IgD-negative memory B cell (primary cell): ENCODE measurements at regions not wholly inside any gene's neighbourhood (a gene's known extent, or its start where the extent isn't known, plus 50 kb on each side); places are given as distances from the start of the nearest gene placed in this dataset.
A peak's percentile ranks its signal among the peaks of the same experiment; 100 is the strongest.

Source experiments
- H3K27ac Mint-ChIP-seq, 3 donors: one replicate each; pipeline ENCODE4 v1.8.0; 2020 to 2022; ENCODE audit warnings: mild to moderate bottlenecking in 3 of 3, mixed read lengths in 3 of 3, moderate library complexity in 1 of 3
- H3K27me3 Mint-ChIP-seq: one replicate; pipeline ENCODE4 v1.8.0; 2021; ENCODE audit warnings: mixed read lengths
- H3K36me3 Mint-ChIP-seq: one replicate; pipeline ENCODE4 v1.8.0; 2020; ENCODE audit warnings: mild to moderate bottlenecking, mixed read lengths
- H3K4me1 Mint-ChIP-seq, 3 donors: one replicate each; pipeline ENCODE4 v1.8.0; 2020 to 2022; ENCODE audit warnings: mixed read lengths in 3 of 3, mild to moderate bottlenecking in 1 of 3
- H3K4me3 Mint-ChIP-seq, 4 donors: one replicate each; pipeline ENCODE4 v1.8.0; 2020 to 2022; ENCODE audit warnings: mild to moderate bottlenecking in 4 of 4, mixed read lengths in 4 of 4, moderate library complexity in 3 of 4
- H3K9me3 Mint-ChIP-seq, 3 donors: one replicate each; pipeline ENCODE4 v1.8.0; 2020 to 2021; ENCODE audit warnings: mixed read lengths in 3 of 3, mild to moderate bottlenecking in 1 of 3

- Mint-ChIP-seq H3K36me3 (no peaks in the 10 kb centered on the region), H3K27ac (no peak overlapping the region), H3K27me3 (peaks cover 8% of the 10 kb centered on the region), H3K4me3 (peak overlapping the region in 1 of 4 donors; percentile 25), H3K9me3 (peaks cover 0 to 3% (median 0%) of the 10 kb centered on the region in 3 donors), H3K4me1 (peaks cover 0 to 3% (median 0%) of the 10 kb centered on the region in 3 donors)
Observed at GRCh38 chr2:121094845-121095244, 190.2 kb downstream of the TFCP2L1 start.

- Mint-ChIP-seq H3K4me3 (no peak overlapping the region), H3K4me1 (peaks cover 0 to 3% (median 0%) of the 10 kb centered on the region in 3 donors), H3K27me3 (peaks cover 8% of the 10 kb centered on the region), H3K27ac (no peak overlapping the region), H3K9me3 (peaks cover 0 to 3% (median 0%) of the 10 kb centered on the region in 3 donors), H3K36me3 (no peaks in the 10 kb centered on the region)
Observed at GRCh38 chr2:121095257-121096080, 189.5 kb downstream of the TFCP2L1 start.

- no peak overlapping the region for H3K4me3 Mint-ChIP-seq
- H3K36me3 Mint-ChIP-seq: no peaks in the 10 kb centered on the region
- H3K27me3 Mint-ChIP-seq: peaks cover 11% of the 10 kb centered on the region
- H3K9me3 Mint-ChIP-seq: peaks cover 0 to 3% (median 0%) of the 10 kb centered on the region in 3 donors
- no peak overlapping the region for H3K27ac Mint-ChIP-seq
- peaks cover 0 to 3% (median 0%) of the 10 kb centered on the region in 3 donors for H3K4me1 Mint-ChIP-seq
Observed at GRCh38 chr2:121096611-121097010, 188.4 kb downstream of the TFCP2L1 start.

- peaks cover 0 to 3% (median 0%) of the 10 kb centered on the region in 3 donors for H3K9me3 Mint-ChIP-seq
- no peak overlapping the region for H3K27ac Mint-ChIP-seq
- no peaks in the 10 kb centered on the region for H3K36me3 Mint-ChIP-seq
- peaks cover 14% of the 10 kb centered on the region for H3K27me3 Mint-ChIP-seq
- H3K4me3 Mint-ChIP-seq: no peak overlapping the region
- H3K4me1 Mint-ChIP-seq: peaks cover 0 to 3% (median 0%) of the 10 kb centered on the region in 3 donors
Observed at GRCh38 chr2:121098556-121098955, 186.4 kb downstream of the TFCP2L1 start.

- H3K4me3 Mint-ChIP-seq: no peak overlapping the region
- no peak overlapping the region for H3K27ac Mint-ChIP-seq
- peaks cover 0 to 3% (median 0%) of the 10 kb centered on the region in 3 donors for H3K9me3 Mint-ChIP-seq
- peaks cover 0 to 3% (median 0%) of the 10 kb centered on the region in 3 donors for H3K4me1 Mint-ChIP-seq
- H3K36me3 Mint-ChIP-seq: no peaks in the 10 kb centered on the region
- H3K27me3 Mint-ChIP-seq: peaks cover 14% of the 10 kb centered on the region
Observed at GRCh38 chr2:121099329-121100290, 185.4 kb downstream of the TFCP2L1 start.

GRCh38 chr2:121101093-121101715, 183.8 kb downstream of the TFCP2L1 start:
- Mint-ChIP-seq H3K36me3 (no peaks in the 10 kb centered on the region), H3K27me3 (peaks cover 9% of the 10 kb centered on the region), H3K9me3 (peaks cover 0 to 3% (median 0%) of the 10 kb centered on the region in 3 donors), H3K4me3 (no peak overlapping the region), H3K4me1 (no peaks in the 10 kb centered on the region), H3K27ac (no peak overlapping the region)

- peaks cover 0 to 3% (median 0%) of the 10 kb centered on the region in 3 donors for H3K9me3 Mint-ChIP-seq
- no peak overlapping the region for H3K4me3 Mint-ChIP-seq
- H3K4me1 Mint-ChIP-seq: no peaks in the 10 kb centered on the region
- H3K27me3 Mint-ChIP-seq: peaks cover 9% of the 10 kb centered on the region
- no peaks in the 10 kb centered on the region for H3K36me3 Mint-ChIP-seq
- H3K27ac Mint-ChIP-seq: no peak overlapping the region
Observed at GRCh38 chr2:121102941-121103340, 182.1 kb downstream of the TFCP2L1 start.

- Mint-ChIP-seq H3K9me3 (no peaks in the 10 kb centered on the region), H3K27ac (no peak overlapping the region), H3K4me3 (no peak overlapping the region), H3K27me3 (peaks cover 8% of the 10 kb centered on the region), H3K4me1 (no peaks in the 10 kb centered on the region), H3K36me3 (no peaks in the 10 kb centered on the region)
Observed at GRCh38 chr2:121103960-121104359, 181.0 kb downstream of the TFCP2L1 start.

GRCh38 chr2:121104721-121105141, 180.3 kb downstream of the TFCP2L1 start:
- peak overlapping the region in 1 of 4 donors; percentile 28 for H3K4me3 Mint-ChIP-seq
- H3K9me3 Mint-ChIP-seq: peaks cover 0 to 1% (median 0%) of the 10 kb centered on the region in 3 donors
- H3K4me1 Mint-ChIP-seq: no peaks in the 10 kb centered on the region
- H3K36me3 Mint-ChIP-seq: no peaks in the 10 kb centered on the region
- peaks cover 9% of the 10 kb centered on the region for H3K27me3 Mint-ChIP-seq
- H3K27ac Mint-ChIP-seq: no peak overlapping the region

- peaks cover 2% of the 10 kb centered on the region for H3K36me3 Mint-ChIP-seq
- H3K27me3 Mint-ChIP-seq: peaks cover 3% of the 10 kb centered on the region
- no peaks in the 10 kb centered on the region for H3K4me1 Mint-ChIP-seq
- H3K4me3 Mint-ChIP-seq: no peak overlapping the region
- H3K9me3 Mint-ChIP-seq: peaks cover 2 to 11% (median 4%) of the 10 kb centered on the region in 3 donors
- no peak overlapping the region for H3K27ac Mint-ChIP-seq
Observed at GRCh38 chr2:121110924-121111323, 174.1 kb downstream of the TFCP2L1 start.

GRCh38 chr2:121118951-121119350, 166.1 kb downstream of the TFCP2L1 start:
- Mint-ChIP-seq H3K4me3 (no peak overlapping the region), H3K27me3 (no peaks in the 10 kb centered on the region), H3K36me3 (no peaks in the 10 kb centered on the region), H3K9me3 (no peaks in the 10 kb centered on the region), H3K4me1 (no peaks in the 10 kb centered on the region), H3K27ac (no peak overlapping the region)

- no peak overlapping the region for H3K27ac Mint-ChIP-seq
- H3K9me3 Mint-ChIP-seq: no peaks in the 10 kb centered on the region
- no peaks in the 10 kb centered on the region for H3K27me3 Mint-ChIP-seq
- peaks cover 0 to 1% (median 0%) of the 10 kb centered on the region in 3 donors for H3K4me1 Mint-ChIP-seq
- H3K36me3 Mint-ChIP-seq: no peaks in the 10 kb centered on the region
- no peak overlapping the region for H3K4me3 Mint-ChIP-seq
Observed at GRCh38 chr2:121120411-121120810, 164.6 kb downstream of the TFCP2L1 start.

GRCh38 chr2:121120991-121121390, 164.0 kb downstream of the TFCP2L1 start:
- H3K36me3 Mint-ChIP-seq: no peaks in the 10 kb centered on the region
- H3K9me3 Mint-ChIP-seq: no peaks in the 10 kb centered on the region
- H3K27ac Mint-ChIP-seq: no peak overlapping the region
- H3K4me1 Mint-ChIP-seq: peaks cover 0 to 2% (median 0%) of the 10 kb centered on the region in 3 donors
- H3K27me3 Mint-ChIP-seq: no peaks in the 10 kb centered on the region
- H3K4me3 Mint-ChIP-seq: no peak overlapping the region

- H3K4me3 Mint-ChIP-seq: no peak overlapping the region
- no peaks in the 10 kb centered on the region for H3K27me3 Mint-ChIP-seq
- no peaks in the 10 kb centered on the region for H3K9me3 Mint-ChIP-seq
- no peaks in the 10 kb centered on the region for H3K36me3 Mint-ChIP-seq
- H3K27ac Mint-ChIP-seq: no peak overlapping the region
- H3K4me1 Mint-ChIP-seq: peaks cover 0 to 2% (median 0%) of the 10 kb centered on the region in 3 donors
Observed at GRCh38 chr2:121121661-121122060, 163.3 kb downstream of the TFCP2L1 start.
